Breast epithelium (tissue), 4 donors: ENCODE measurements at regions not wholly inside any gene's neighbourhood (a gene's known extent, or its start where the extent isn't known, plus 50 kb on each side); places are given as distances from the start of the nearest gene placed in this dataset.

Experiments used
- DNase-seq, 2 donors: peaks; one replicate each; pipeline ENCODE4 v3.0.0-alpha.2; 2019; ENCODE audit warnings: low spot score in 2 of 2
- H3K27ac ChIP-seq, 2 donors: fragments of 200-600 bp; sonication (generic) in 1 of 2; one replicate each; pipeline ENCODE4 v1.5.1; 2016 to 2019; ENCODE audit warnings: mild to moderate bottlenecking in 1 of 2
- H3K27me3 ChIP-seq, 2 donors: fragments of 200-600 bp; sonication (generic) in 1 of 2; one replicate each; pipeline versions ENCODE4 v1.5.1 to v1.6.0; 2017 to 2019; ENCODE audit warnings: control low read depth in 1 of 2, mild to moderate bottlenecking in 1 of 2
- H3K36me3 ChIP-seq: fragments of 200-600 bp; one replicate; pipeline ENCODE4 v1.5.1; 2019
- H3K4me1 ChIP-seq, 2 donors: fragments of 200-600 bp; sonication (generic); one replicate each; pipeline ENCODE4 v1.5.1; 2016 to 2019; ENCODE audit warnings: control low read depth in 1 of 2
- H3K4me3 ChIP-seq, 3 donors: fragments of 200-600 bp; sonication (generic); 1 replicate in 2 of 3; 2 replicates in 1 of 3; pipeline ENCODE4 v1.5.1; 2016 to 2019; ENCODE audit warnings: mild to moderate bottlenecking in 3 of 3, moderate library complexity in 2 of 3
- H3K9me3 ChIP-seq, 2 donors: fragments of 200-600 bp; sonication (generic) in 1 of 2; one replicate each; pipeline ENCODE4 v1.5.1; 2016 to 2019; ENCODE audit warnings: control low read depth in 1 of 2
- POLR2A ChIP-seq: fragments of 450-650 bp; IDR thresholded peaks from one replicate; pipeline ENCODE4 v1.6.1; 2016; ENCODE audit warnings: antibody characterized with exemption, mild to moderate bottlenecking, moderate library complexity
- POLR2AphosphoS5 ChIP-seq, 3 donors: sonication (generic); formaldehyde crosslinking; IDR thresholded peaks; one replicate each; pipeline ENCODE4 v1.6.1; 2017; ENCODE audit warnings: antibody characterized with exemption in 3 of 3
- intact Hi-C: fragments of 100-400 bp; cut with DNase I; formaldehyde crosslinking; loops from one replicate; pipeline ENCODE4 v1.15.1; 2023; ENCODE audit warnings: low total_unique reads
- TF ChIP-seq, protein P1 (sequence below), 3 donors: fragments of 450-650 bp; IDR thresholded peaks; one replicate each; pipeline ENCODE4 v1.5.1; 2016 to 2017; ENCODE audit warnings: antibody characterized with exemption in 3 of 3, mild to moderate bottlenecking in 3 of 3, moderate library complexity in 3 of 3

DNA sequence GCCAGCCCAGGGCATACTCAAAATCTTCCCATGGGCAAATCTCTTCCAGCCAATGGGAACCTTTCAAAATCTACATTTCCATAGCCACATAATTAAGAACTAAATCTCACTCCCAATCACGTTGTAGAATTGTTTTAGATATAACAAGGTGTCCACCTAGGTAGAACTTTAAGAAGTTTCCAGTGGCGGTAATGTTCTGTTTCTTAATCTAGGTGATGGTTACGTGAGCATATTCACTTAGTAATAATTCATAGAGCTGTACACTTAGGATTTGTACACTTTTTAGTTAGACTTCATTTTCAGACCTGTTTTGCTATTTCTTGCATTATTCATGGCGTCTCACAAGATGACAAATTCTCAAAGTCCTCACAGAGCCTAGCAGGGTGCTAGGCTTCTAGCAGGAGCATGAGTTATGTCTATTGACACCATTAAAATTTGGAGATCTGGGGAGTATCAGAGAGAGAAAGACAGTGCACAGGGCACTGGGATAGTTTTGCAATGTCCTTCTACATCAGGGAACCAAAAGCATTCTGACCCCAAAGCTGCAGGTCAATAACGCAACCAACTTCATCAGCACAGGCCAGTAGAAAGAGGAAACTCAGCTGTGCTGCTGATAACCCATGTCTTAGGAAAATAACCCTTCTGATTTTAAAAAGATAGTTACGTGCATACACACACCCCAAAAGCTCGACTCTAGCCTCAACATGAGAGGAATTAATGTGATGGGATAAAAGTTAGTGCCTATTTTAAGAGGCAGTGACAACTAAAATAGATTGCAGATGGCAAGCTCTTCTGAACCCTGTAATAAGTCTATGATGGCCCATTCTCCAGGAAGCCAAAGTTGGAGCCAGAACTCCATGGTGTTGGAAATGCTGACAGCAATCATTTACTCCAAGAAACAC, 518.1 kb upstream of the JARID2 start:
- no peak overlapping the region for H3K27ac ChIP-seq
- no peaks in the 10 kb centered on the region for H3K27me3 ChIP-seq
- H3K4me3 ChIP-seq = no peak overlapping the region
- TF ChIP-seq POLR2AphosphoS5 (IDR thresholded peaks at IDR 0.05) (no peak), POLR2A (no peak)
- TF ChIP-seq, protein P1, sequence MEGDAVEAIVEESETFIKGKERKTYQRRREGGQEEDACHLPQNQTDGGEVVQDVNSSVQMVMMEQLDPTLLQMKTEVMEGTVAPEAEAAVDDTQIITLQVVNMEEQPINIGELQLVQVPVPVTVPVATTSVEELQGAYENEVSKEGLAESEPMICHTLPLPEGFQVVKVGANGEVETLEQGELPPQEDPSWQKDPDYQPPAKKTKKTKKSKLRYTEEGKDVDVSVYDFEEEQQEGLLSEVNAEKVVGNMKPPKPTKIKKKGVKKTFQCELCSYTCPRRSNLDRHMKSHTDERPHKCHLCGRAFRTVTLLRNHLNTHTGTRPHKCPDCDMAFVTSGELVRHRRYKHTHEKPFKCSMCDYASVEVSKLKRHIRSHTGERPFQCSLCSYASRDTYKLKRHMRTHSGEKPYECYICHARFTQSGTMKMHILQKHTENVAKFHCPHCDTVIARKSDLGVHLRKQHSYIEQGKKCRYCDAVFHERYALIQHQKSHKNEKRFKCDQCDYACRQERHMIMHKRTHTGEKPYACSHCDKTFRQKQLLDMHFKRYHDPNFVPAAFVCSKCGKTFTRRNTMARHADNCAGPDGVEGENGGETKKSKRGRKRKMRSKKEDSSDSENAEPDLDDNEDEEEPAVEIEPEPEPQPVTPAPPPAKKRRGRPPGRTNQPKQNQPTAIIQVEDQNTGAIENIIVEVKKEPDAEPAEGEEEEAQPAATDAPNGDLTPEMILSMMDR (IDR thresholded peaks at IDR 0.05) = no peak
- no peaks in the 10 kb centered on the region for H3K9me3 ChIP-seq
- H3K4me1 ChIP-seq = no peaks in the 10 kb centered on the region
- intact Hi-C loops = no loop called here
- DNase-seq = no peak
- H3K36me3 ChIP-seq = no peaks in the 10 kb centered on the region

DNA sequence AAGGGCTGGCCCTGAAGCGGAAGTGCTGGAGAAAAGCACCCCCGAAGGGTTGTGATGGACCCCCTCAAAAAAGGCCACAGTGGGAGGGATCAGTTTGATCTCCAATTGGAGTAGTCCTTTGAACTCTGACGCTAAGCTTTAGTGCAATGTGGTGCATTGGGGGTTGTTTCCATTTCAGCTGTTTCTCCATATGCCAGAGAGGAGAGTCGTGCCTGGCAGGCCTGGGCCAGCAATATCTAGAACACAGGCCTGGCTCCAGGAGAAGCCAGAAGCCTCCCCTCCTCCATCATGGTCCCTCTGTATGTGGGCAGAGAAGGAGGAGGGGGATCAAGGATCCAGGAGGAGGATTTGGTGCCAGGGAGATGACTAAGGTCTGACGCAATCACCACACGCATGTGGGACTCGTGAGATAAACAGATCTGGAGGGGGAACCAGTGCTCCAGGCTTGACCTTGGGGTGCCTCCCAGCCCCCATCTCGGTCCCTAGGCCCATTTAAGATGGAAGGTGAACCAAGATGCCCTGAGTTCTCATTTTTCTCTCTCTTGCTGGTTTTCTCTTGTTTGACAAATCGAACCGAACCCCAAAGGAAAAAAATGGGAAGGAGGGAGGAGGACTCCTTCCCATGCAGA, 517.4 kb upstream of the JARID2 start:
- no peak for DNase-seq
- intact Hi-C loops = no loop called here
- Histone ChIP-seq H3K27me3 (no peaks in the 10 kb centered on the region), H3K4me1 (no peaks in the 10 kb centered on the region), H3K36me3 (no peaks in the 10 kb centered on the region), H3K27ac (no peak overlapping the region), H3K4me3 (no peak overlapping the region), H3K9me3 (no peaks in the 10 kb centered on the region)
- TF ChIP-seq, protein P1 (IDR thresholded peaks at IDR 0.05) = no peak
- peak in 1 of 3 donors; percentile 38 for TF ChIP-seq POLR2AphosphoS5 (IDR thresholded peaks at IDR 0.05)

DNA sequence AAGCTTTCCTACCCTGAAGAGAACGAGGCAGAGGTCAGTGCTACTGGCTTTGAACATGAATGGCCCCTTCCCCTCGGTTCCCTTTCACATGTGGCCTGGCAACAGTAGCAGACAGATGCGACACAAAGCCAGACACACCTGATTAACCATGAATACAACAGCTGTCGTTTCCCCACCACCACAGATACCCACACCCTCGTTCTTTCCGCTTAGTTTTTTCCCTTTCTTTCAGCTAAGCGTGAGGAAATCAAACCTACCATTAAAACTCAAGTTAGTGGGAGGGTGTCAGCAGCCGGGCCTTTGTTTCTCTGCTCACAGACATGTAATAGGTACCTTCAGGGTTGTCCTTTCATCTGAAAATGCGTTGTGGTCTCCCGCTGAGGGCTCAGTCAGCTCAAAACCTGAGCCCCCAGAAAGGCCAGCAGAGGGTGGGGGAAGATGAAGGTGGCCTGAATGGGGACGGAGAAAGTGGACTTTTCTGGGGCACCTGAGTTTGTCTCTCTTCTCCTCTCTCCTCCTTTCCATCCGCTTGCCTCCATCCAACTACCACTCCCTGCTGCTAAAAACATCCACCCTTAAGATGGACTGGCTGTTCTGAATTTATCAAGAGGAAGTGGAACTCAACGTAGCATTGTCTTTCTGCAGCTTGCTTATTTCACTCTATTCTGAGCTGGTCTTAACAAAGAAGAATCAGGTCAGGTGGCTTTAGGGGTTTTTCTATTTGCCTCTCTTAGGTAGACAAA, 516.6 kb upstream of the JARID2 start:
- TF ChIP-seq POLR2A = no peak
- TF ChIP-seq, protein P1 (IDR thresholded peaks at IDR 0.05) = no peak
- TF ChIP-seq POLR2AphosphoS5 (IDR thresholded peaks at IDR 0.05) = no peak
- DNase-seq = no peak
- no peaks in the 10 kb centered on the region for H3K36me3 ChIP-seq
- H3K4me3 ChIP-seq = no peak overlapping the region
- intact Hi-C loops = no loop called here
- no peaks in the 10 kb centered on the region for H3K4me1 ChIP-seq
- H3K9me3 ChIP-seq = no peaks in the 10 kb centered on the region
- H3K27me3 ChIP-seq = no peaks in the 10 kb centered on the region
- H3K27ac ChIP-seq = no peak overlapping the region

DNA sequence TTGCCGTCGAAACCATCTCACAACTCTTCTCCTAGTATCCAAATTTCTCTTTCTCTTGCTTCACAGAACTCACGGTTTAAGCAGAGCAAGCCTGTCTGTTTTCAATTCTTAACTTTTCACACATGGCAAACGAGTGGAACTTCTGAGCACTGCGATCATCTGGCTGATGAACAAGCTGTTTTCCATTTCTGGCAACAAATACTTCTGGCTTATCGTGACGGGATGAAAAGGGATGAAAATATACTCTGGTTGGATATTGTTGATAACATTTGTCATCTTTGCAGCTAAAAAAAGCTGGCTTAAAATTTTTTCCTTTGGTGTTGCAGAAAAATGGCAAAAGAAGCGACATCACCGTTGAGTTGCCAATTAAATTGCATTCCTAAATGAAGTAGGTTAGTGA, 515.2 kb upstream of the JARID2 start:
- DNase-seq = no peak
- peak overlapping the region in 1 of 2 donors; percentile 48 for H3K27ac ChIP-seq
- no peaks in the 10 kb centered on the region for H3K36me3 ChIP-seq
- no peaks in the 10 kb centered on the region for H3K4me1 ChIP-seq
- no peaks in the 10 kb centered on the region for H3K27me3 ChIP-seq
- intact Hi-C loops = no loop called here
- TF ChIP-seq, protein P1 (IDR thresholded peaks at IDR 0.05) = no peak
- TF ChIP-seq POLR2AphosphoS5 (IDR thresholded peaks at IDR 0.05) (no peak), POLR2A (no peak)
- no peak overlapping the region for H3K4me3 ChIP-seq
- H3K9me3 ChIP-seq = no peaks in the 10 kb centered on the region
